Upper lobe of right lung (tissue), 1 donor: ENCODE measurements at regions not wholly inside any gene's neighbourhood (a gene's known extent, or its start where the extent isn't known, plus 50 kb on each side); places are given as distances from the start of the nearest gene placed in this dataset.

ENCODE experiments used
- ATAC-seq: fragments of 200-7000 bp; cut with Tn5 transposase; one replicate; pipeline ENCODE4 v1.9.1; 2020; ENCODE audit warnings: mild to moderate bottlenecking, moderate library complexity
- DNase-seq: peaks from one replicate; pipeline ENCODE4 v3.0.0-alpha.2; 2020
- H3K27ac ChIP-seq: fragments of 200-600 bp; one replicate; pipeline ENCODE4 v1.8.0; 2022
- H3K27me3 ChIP-seq: fragments of 200-600 bp; one replicate; pipeline ENCODE4 v1.8.0; 2022; ENCODE audit warnings: mild to moderate bottlenecking
- H3K36me3 ChIP-seq: fragments of 200-600 bp; one replicate; pipeline ENCODE4 v1.8.0; 2022
- H3K4me1 ChIP-seq: fragments of 200-600 bp; one replicate; pipeline ENCODE4 v1.8.0; 2022
- H3K4me3 ChIP-seq: fragments of 200-600 bp; one replicate; pipeline ENCODE4 v1.8.0; 2022; ENCODE audit warnings: mild to moderate bottlenecking
- H3K9me3 ChIP-seq: fragments of 200-600 bp; one replicate; pipeline ENCODE4 v1.8.0; 2022
- CTCF ChIP-seq: fragments of 200-600 bp; IDR thresholded peaks from one replicate; pipeline ENCODE4 v1.8.0; 2022; ENCODE audit warnings: antibody characterized with exemption
- intact Hi-C: fragments of 100-400 bp; cut with DNase I; formaldehyde crosslinking; loops from one replicate; pipeline ENCODE4 v1.11.0; 2022
- donor health status: DM: no; HTN: yes; CAD: no; lungs with severe emphysema.

DNA sequence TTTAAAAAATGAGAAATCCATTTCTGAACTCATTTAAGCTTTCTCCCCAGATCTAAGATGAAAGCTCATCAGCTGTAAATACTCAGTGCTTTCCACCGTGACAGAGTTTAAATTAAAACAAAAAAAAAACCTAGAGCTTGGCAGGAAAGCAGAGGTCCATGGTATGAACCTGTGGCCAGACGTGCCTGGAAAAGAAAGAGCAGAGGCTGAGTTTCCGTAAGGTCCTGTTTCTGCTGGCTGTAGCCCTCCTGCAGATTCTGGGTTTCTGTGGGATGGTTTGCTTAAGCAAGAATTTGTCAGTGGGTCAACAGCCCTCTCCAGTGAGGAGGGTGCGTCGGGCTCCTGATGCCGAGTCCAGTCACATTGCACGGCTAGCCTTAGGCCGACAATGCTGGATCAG, 383.2 kb downstream of the SAMD5 start:
- no peaks in the 10 kb centered on the region for H3K4me1 ChIP-seq
- TF ChIP-seq CTCF: no peak
- ATAC-seq: peak; percentile 49
- no peak for DNase-seq
- H3K27ac ChIP-seq: no peak overlapping the region
- no peaks in the 10 kb centered on the region for H3K36me3 ChIP-seq
- H3K4me3 ChIP-seq: no peak overlapping the region
- H3K9me3 ChIP-seq: no peaks in the 10 kb centered on the region
- intact Hi-C loops: no loop called here
- H3K27me3 ChIP-seq: no peaks in the 10 kb centered on the region

DNA sequence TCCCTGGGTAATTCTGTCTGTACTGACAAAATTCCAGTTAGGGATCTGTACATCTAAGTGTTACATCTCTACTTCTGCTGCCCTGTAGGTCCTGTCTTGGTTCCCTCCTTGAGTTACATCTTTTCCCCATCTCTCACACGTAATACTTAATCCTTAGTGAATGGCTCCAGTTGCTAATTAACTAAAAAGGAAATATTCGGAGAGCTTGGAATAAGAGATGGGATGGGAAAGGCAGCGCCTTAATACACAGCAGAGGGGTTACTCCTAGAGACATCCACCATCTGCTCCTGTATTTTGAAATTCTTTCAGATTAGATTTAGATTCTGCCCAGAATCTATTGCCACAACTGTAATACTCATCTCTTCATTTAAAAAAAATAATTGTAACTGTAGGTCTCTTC, 384.0 kb downstream of the SAMD5 start:
- Histone ChIP-seq H3K27ac (no peak overlapping the region), H3K4me1 (no peaks in the 10 kb centered on the region), H3K27me3 (no peaks in the 10 kb centered on the region), H3K9me3 (no peaks in the 10 kb centered on the region), H3K36me3 (no peaks in the 10 kb centered on the region), H3K4me3 (no peak overlapping the region)
- ATAC-seq: no peak
- no peak for TF ChIP-seq CTCF
- intact Hi-C loops: no loop called here
- DNase-seq: no peak

DNA sequence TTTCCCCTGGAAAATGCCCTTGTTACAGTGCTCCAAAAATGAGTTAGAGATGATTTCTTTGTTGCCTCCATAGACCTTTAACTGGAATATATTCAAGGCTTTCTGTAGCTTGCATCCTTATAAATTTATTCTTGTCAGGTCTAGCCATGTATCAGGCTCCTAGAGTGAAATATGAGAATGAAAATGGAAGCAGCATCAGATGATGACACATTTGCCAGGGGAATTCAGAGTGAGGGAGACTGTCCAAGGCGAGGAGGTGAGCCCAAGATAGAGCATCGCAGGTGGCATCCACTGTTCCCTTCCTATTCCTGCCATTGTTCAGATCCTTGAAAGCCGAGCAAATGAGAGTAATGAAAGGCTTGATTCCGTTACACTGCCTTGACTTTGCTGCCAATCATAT, 386.8 kb downstream of the SAMD5 start:
- Histone ChIP-seq H3K27ac (no peak overlapping the region), H3K4me1 (no peaks in the 10 kb centered on the region), H3K27me3 (no peaks in the 10 kb centered on the region), H3K36me3 (no peaks in the 10 kb centered on the region), H3K9me3 (no peaks in the 10 kb centered on the region), H3K4me3 (no peak overlapping the region)
- no peak for ATAC-seq
- DNase-seq: no peak
- no peak for TF ChIP-seq CTCF
- intact Hi-C loops: no loop called here

- Histone ChIP-seq H3K36me3 (no peaks in the 10 kb centered on the region), H3K4me3 (no peak overlapping the region), H3K27me3 (no peaks in the 10 kb centered on the region), H3K27ac (no peak overlapping the region), H3K9me3 (no peaks in the 10 kb centered on the region), H3K4me1 (no peaks in the 10 kb centered on the region)
- no peak for TF ChIP-seq CTCF
- ATAC-seq (no peak), DNase-seq (no peak)
- intact Hi-C loops: no loop called here
Observed at GRCh38 chr6:147900247-147900830, 391.8 kb downstream of the SAMD5 start.

DNA sequence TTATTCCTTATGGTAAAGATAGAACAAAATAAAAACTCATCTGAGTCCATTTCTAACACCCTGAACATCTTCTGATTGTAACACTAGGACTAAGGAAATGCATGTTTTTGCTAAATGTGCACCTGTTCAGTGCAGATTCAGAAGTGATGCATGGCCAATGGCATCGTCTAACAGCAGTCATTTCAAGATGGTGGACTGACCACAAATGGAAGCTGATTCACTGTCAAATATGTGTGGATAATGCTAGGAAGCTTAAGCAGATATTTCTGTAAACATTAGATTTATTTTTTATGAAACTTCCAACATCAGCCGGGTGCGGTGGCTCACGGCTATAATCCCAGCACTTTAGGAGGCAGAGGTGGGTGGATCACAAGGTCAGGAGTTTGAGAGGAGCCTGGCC, 394.8 kb downstream of the SAMD5 start:
- Histone ChIP-seq H3K27ac (no peak overlapping the region), H3K36me3 (no peaks in the 10 kb centered on the region), H3K9me3 (no peaks in the 10 kb centered on the region), H3K27me3 (no peaks in the 10 kb centered on the region), H3K4me3 (no peak overlapping the region), H3K4me1 (no peaks in the 10 kb centered on the region)
- intact Hi-C loops: no loop called here
- ATAC-seq: no peak
- no peak for TF ChIP-seq CTCF
- no peak for DNase-seq

DNA sequence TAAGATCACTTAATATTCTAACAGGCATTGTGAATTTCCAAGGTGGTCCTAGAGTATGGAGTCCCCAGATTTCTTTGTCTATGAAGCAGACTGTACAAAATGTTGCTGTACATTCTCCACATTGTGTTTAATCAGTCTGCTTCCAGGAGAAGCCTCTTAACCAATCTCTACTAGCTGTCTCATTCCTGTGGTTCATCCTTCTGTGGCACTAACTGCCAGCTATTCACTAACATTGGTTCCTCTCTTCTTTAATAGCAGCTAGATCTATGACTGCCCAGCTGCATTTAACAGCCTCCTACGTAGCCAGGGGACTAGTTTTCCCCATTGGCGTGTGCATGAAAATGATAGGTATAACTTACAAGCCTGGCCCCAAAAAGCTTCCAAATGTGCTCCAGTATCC, 395.4 kb downstream of the SAMD5 start:
- H3K27me3 ChIP-seq: no peaks in the 10 kb centered on the region
- DNase-seq (no peak), ATAC-seq (no peak)
- intact Hi-C loops: no loop called here
- no peaks in the 10 kb centered on the region for H3K9me3 ChIP-seq
- H3K36me3 ChIP-seq: no peaks in the 10 kb centered on the region
- H3K4me1 ChIP-seq: no peaks in the 10 kb centered on the region
- no peak overlapping the region for H3K27ac ChIP-seq
- no peak overlapping the region for H3K4me3 ChIP-seq
- TF ChIP-seq CTCF: no peak
